ENCODE measurements at regions not wholly inside any gene's neighbourhood (a gene's known extent, or its start where the extent isn't known, plus 50 kb on each side); places are given as distances from the start of the nearest gene placed in this dataset.

DNA sequence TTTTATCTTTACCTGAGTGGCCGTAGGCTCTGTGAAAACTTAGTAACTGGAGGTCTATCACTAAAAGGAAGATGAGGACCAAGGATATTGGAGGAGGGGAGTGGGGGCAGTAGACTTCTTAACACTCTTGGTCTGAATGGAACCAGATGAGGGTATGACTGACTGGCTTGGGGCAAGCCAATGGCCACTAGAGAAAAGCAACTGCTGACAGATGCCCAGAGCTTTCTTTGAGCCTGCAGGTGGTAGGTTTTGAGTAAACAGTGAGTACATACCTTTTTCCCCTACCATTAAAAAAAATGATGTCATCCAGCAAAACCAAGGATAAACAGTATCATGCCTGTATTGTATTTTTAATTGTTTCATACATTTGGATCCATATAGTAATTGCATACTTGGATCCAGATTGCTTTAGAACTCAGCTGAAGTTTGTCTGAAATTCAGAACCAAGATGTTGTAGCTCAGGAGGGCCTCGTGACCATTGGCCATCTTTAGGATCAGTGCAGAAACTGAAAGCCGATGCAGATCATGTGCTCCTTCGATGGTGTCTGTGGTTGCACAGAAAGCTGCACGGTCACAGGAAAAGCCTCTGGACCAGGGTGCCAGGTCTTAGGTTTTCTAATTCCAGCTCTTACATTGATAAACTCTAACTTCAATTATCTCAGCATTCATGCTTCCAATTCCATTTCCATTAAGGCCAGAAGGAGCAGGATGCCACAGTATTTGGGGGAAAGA, 131.0 kb downstream of the PDGFRA start:
- TF ChIP-seq, protein P1, sequence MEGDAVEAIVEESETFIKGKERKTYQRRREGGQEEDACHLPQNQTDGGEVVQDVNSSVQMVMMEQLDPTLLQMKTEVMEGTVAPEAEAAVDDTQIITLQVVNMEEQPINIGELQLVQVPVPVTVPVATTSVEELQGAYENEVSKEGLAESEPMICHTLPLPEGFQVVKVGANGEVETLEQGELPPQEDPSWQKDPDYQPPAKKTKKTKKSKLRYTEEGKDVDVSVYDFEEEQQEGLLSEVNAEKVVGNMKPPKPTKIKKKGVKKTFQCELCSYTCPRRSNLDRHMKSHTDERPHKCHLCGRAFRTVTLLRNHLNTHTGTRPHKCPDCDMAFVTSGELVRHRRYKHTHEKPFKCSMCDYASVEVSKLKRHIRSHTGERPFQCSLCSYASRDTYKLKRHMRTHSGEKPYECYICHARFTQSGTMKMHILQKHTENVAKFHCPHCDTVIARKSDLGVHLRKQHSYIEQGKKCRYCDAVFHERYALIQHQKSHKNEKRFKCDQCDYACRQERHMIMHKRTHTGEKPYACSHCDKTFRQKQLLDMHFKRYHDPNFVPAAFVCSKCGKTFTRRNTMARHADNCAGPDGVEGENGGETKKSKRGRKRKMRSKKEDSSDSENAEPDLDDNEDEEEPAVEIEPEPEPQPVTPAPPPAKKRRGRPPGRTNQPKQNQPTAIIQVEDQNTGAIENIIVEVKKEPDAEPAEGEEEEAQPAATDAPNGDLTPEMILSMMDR (IDR thresholded peaks at IDR 0.05; ENCODE audit: insufficient read depth, low read length), result no peak
- no peak for DNase-seq (ENCODE audit: low read depth)
- no peak overlapping the region for H3K4me3 ChIP-seq (ENCODE audit: low read depth, low read length)

DNA sequence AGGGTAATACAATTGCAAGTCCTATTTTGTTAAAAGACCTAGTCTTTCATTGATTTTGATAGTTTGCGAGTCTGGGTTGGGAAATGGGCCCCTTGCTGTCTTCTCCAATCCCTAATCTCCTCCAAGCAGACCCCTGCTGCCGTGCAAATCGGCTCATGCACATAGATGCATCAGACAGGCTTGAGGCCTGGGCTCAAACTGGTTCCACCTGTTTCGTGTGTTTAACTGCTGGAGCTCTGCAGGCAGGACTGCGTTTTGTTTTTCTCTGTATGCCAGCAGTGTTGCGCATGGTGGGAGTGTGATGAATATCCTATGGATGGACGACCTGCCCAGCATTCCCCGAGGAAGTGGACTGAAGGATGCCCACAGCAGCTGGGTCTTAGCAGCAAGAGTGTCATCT, 133.9 kb downstream of the PDGFRA start:
- TF ChIP-seq, protein P1 (IDR thresholded peaks at IDR 0.05; ENCODE audit: insufficient read depth, low read length), result no peak
- no peak overlapping the region for H3K4me3 ChIP-seq (ENCODE audit: low read depth, low read length)
- no peak for DNase-seq (ENCODE audit: low read depth)

DNA sequence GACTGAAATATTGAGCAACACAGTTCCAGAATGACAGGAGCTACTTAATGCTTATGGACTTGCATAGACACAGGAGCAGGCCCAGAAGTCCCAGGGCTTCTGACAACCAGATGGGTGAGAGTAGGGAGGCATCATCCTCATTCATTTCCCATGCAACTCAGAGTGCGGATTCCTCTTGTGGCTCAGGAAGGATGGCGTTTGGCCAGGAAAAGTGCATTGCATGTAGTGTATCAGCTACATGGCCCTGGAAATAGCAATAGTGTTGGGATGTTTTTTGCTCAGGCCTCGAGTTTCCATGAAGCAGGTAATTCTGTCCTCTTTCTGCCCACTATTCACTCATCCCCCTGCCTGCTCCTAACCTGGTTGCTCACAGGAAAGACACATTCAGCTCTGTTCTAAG, 136.6 kb downstream of the PDGFRA start:
- TF ChIP-seq, protein P1 (IDR thresholded peaks at IDR 0.05; ENCODE audit: insufficient read depth, low read length), result no peak
- H3K4me3 ChIP-seq (ENCODE audit: low read depth, low read length), result no peak overlapping the region
- no peak for DNase-seq (ENCODE audit: low read depth)

DNA sequence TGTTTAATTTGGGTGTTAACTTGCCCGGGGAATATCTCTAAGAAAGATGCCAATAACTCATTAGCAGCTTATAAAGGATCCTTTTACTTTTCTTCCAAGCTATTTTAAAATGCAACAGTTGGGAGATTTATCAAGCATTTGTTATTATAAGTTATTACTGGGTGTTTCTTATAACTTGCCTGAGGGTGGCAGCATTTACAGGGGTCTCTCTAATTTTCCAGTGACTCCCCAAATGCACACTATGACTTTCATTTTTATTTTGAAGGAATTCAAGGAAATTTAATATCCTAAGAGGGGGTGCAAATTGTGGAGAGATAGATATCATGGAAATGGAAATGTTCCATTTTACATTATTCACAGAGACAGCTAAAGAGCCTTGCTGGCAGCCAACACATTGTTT, 138.0 kb downstream of the PDGFRA start:
- TF ChIP-seq, protein P1 (IDR thresholded peaks at IDR 0.05; ENCODE audit: insufficient read depth, low read length), result no peak
- no peak for DNase-seq (ENCODE audit: low read depth)
- no peak overlapping the region for H3K4me3 ChIP-seq (ENCODE audit: low read depth, low read length)

DNA sequence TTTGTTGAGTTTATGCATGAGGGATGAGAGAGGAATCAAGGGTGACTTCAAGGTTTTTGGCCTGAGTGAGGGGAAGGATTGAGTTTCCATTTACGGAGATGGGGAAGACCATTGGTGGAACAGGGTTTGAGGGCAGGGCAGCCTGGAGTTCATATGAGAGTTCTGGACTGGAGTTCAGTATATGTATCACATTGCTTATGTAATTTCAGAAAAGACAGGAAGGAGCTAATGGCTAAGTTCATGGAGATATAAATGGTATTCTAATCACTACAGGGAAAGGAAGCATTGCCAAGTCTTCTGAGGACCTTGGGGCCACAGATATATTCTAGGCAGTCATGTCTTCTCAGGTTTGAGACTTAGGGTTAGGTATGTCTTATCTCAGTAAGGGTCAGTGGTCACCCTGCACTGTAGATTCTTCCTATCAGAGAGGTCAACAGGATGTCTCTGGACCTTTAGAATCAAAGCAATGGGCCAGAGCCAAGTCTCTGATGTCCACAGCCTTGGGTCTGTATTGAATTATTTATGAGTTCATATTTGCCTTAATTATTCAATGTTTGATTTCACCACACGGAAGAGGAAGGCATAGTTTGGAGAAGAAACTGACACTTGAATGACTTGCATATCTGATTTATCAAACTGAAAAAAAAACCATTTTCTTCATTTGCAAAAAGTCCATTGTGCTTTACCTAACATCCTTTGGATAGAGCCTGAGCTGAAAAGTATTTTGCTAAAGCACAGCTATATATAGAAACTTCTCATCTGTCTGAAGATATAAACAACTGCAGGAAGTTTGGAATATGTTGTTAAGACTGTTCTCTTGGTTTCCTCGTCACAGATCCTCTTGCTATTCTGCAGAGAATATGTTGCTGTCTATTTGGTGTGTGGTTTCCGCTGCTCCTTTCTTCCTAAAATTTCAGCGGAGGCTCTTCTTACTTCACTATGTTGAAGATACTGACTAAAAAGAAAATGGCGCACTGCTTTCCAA, 139.5 kb downstream of the PDGFRA start:
- no peak for DNase-seq (ENCODE audit: low read depth)
- TF ChIP-seq, protein P1 (IDR thresholded peaks at IDR 0.05; ENCODE audit: insufficient read depth, low read length), result no peak
- H3K4me3 ChIP-seq (ENCODE audit: low read depth, low read length), result no peak overlapping the region

DNA sequence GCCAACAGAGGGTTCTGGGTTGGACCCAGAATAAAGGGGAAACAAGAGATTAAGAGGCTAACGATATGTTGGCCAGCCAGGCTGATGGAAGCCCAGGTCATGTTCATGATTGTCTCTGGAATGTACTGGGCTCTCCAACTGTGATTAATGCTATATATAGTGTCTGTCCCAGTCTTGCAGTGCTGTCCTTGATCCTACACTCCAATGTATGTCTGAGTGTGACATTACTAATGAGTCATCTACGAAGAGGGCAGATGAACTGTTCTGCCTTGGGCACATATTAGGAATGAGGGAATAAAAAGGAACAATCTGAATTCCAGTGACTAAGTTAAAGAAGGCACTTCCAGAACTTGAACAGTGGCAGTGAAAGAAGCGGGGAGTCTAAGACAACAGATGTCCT, 142.1 kb downstream of the PDGFRA start:
- no peak for DNase-seq (ENCODE audit: low read depth)
- TF ChIP-seq, protein P1 (IDR thresholded peaks at IDR 0.05; ENCODE audit: insufficient read depth, low read length), result no peak

More for the DNA sequence above, 142.1 kb downstream of the PDGFRA start:
- no peak overlapping the region for H3K4me3 ChIP-seq (ENCODE audit: low read depth, low read length)

Data from fibroblast of the aortic adventitia (primary cell).